ENCODE measurements at regions not wholly inside any gene's neighbourhood (a gene's known extent, or its start where the extent isn't known, plus 50 kb on each side); places are given as distances from the start of the nearest gene placed in this dataset.

- TF ChIP-seq ZNF674 (CRISPR knock-in tag; IDR thresholded peaks at IDR 0.05; ENCODE audit: low read depth) = no peak
- no peak for TF ChIP-seq ETV5 (CRISPR knock-in tag; IDR thresholded peaks at IDR 0.05; ENCODE audit: borderline replicate concordance)
Observed at GRCh38 chr1:104801344-104801743, 1051.6 kb downstream of the AMY1C start (continued).

- H3K9ac ChIP-seq (ENCODE audit: insufficient read depth, low read depth, low read length) = no peak overlapping the region
- ATAC-seq = no peak
- no peaks in the 10 kb centered on the region for H3K4me1 ChIP-seq (ENCODE audit: insufficient read depth, low read length)
- no peaks in the 10 kb centered on the region for H3K36me3 ChIP-seq (replicated peaks in 1 of 2; ENCODE audit: control insufficient read depth in 1 of 2, insufficient read depth in 2 of 2, low read length in 2 of 2)
- H3K4me3 ChIP-seq (replicated peaks in 1 of 3; ENCODE audit: insufficient read depth in 1 of 3, low read depth in 2 of 3, low read length in 3 of 3) = no peak overlapping the region
- H3K27me3 ChIP-seq (ENCODE audit: control insufficient read depth in 1 of 2, insufficient read depth in 2 of 2, low read length in 2 of 2) = no peaks in the 10 kb centered on the region
- H4K20me1 ChIP-seq (ENCODE audit: insufficient read depth, low read length) = no peaks in the 10 kb centered on the region
- CTCF ChIA-PET (ENCODE audit: low intra/inter-chr PET ratio, low total read pairs) = no interaction called here
- no peaks in the 10 kb centered on the region; the same call in 1 of the 2 replicates for H3K9me3 ChIP-seq (ENCODE audit: low read length)
- WGBS (ENCODE audit: low lambda C conversion rate) = 0% methylated on average over 2 of the region's 2 CpGs
- POLR2A ChIA-PET = no interaction called here
- H3K27ac ChIP-seq (ENCODE audit: extremely low read length, insufficient read depth, low read length) = no peak overlapping the region
- no peak overlapping the region for H2AFZ ChIP-seq (ENCODE audit: low read length)
- FAIRE-seq = no peak
- TF ChIP-seq ZNF710 (CRISPR knock-in tag; IDR thresholded peaks at IDR 0.05; ENCODE audit: borderline replicate concordance) (no peak), DRAP1 (CRISPR knock-in tag; IDR thresholded peaks at IDR 0.05) (no peak), ZNF160 (CRISPR knock-in tag; IDR thresholded peaks at IDR 0.05) (no peak), GPN1 (CRISPR knock-in tag; IDR thresholded peaks at IDR 0.05; ENCODE audit: borderline replicate concordance) (no peak), SNAPC5 (CRISPR knock-in tag; IDR thresholded peaks at IDR 0.05; ENCODE audit: borderline replicate concordance) (no peak), ELK4 (CRISPR knock-in tag; IDR thresholded peaks at IDR 0.05; ENCODE audit: borderline replicate concordance) (no peak), TBL1XR1 (IDR thresholded peaks at IDR 0.05; ENCODE audit: borderline replicate concordance, low read length, partially characterized antibody) (no peak), ZNF446 (CRISPR knock-in tag; IDR thresholded peaks at IDR 0.05) (no peak), KAT2B (IDR thresholded peaks at IDR 0.05; ENCODE audit: borderline replicate concordance, low read depth, low read length) (no peak), ZUFSP (CRISPR knock-in tag; IDR thresholded peaks at IDR 0.05; ENCODE audit: borderline replicate concordance) (no peak), KDM5B (CRISPR knock-in tag; IDR thresholded peaks at IDR 0.05; ENCODE audit: borderline replicate concordance) (no peak)
- H3K4me2 ChIP-seq (ENCODE audit: low read depth, low read length) = no peak overlapping the region
- intact Hi-C loops (cut with micrococcal nuclease; ENCODE audit: unreplicated experiment) (no loop called here), in situ Hi-C loops (cut with HindIII; ENCODE audit: extremely low pct_ligation_motif_present, low pct_unique_long_range_greater_than_20kb) (no loop called here)
- DNase-seq (ENCODE audit: low spot score) = no peak
- no TSS peak for BruUV-seq (replicated peaks)
- H3K79me2 ChIP-seq (ENCODE audit: insufficient read depth, low read length) = no peaks in the 10 kb centered on the region
Observed at GRCh38 chr1:104804147-104804546, 1054.4 kb downstream of the AMY1C start.
